ENCODE measurements at regions not wholly inside any gene's neighbourhood (a gene's known extent, or its start where the extent isn't known, plus 50 kb on each side); places are given as distances from the start of the nearest gene placed in this dataset.

DNA sequence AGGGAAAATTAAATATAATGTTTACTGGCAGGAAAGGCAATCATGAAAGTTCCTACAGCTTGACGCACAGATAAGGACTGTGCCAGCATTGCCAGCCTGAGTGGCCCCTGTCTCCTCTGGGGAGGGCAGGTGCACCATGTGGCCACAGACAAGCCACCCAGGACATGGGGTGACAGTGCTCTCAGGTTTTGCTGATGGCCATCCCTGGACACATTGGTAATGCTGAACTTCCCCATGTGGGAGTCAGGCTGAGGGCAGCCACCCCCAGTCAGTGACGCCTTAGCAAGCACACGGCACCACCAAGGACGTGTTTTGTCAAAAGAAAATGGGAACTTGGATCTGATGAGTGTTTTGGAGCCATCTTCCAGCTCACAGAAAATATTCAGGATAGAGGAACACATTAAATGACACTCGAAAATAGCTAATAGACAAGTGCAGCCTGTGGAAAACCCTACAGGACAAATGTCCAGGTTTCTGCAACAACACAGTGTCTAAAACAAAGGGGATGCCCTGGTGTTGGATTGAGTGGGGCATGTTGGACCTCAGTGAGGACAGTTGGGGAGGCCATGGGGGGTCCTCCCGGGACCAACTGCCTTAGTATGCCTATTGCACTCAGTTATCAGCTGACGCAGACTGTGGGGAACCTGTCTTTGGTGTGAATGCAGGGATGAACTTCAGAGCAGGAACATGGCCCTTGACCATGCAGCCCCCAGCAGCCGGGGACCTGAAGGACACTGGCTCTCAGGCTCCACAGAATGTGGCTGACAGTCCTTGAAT, 1450.5 kb downstream of the BRD1 start:
- no peak overlapping the region for H3K4me3 ChIP-seq (ENCODE audit: low read depth, low read length)
- no peak for DNase-seq (ENCODE audit: low read depth)
- TF ChIP-seq, protein P1, sequence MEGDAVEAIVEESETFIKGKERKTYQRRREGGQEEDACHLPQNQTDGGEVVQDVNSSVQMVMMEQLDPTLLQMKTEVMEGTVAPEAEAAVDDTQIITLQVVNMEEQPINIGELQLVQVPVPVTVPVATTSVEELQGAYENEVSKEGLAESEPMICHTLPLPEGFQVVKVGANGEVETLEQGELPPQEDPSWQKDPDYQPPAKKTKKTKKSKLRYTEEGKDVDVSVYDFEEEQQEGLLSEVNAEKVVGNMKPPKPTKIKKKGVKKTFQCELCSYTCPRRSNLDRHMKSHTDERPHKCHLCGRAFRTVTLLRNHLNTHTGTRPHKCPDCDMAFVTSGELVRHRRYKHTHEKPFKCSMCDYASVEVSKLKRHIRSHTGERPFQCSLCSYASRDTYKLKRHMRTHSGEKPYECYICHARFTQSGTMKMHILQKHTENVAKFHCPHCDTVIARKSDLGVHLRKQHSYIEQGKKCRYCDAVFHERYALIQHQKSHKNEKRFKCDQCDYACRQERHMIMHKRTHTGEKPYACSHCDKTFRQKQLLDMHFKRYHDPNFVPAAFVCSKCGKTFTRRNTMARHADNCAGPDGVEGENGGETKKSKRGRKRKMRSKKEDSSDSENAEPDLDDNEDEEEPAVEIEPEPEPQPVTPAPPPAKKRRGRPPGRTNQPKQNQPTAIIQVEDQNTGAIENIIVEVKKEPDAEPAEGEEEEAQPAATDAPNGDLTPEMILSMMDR (IDR thresholded peaks at IDR 0.05; ENCODE audit: low read depth, low read length, missing control alignments), result no peak

DNA sequence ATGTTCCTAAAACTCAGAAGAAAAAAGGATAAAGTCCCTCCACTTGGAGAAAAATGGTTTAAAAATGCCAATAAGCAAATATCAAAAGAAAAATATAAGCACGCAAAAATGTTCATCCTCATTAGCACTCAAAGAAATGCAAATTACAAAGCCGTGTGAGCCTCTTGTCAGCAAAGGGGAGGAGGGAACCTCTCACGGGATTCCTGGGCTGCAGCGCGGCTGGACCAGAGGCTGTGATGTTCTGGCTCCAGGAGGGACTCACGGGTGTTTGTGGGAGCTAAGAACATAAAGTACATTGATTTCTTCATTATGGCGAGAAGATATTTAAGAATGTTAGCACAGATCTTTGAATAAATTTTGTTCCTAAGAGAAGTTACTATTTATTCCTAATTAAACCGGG, 1451.2 kb downstream of the BRD1 start:
- TF ChIP-seq, protein P1 (IDR thresholded peaks at IDR 0.05; ENCODE audit: low read depth, low read length, missing control alignments), result no peak
- H3K4me3 ChIP-seq (ENCODE audit: low read depth, low read length), result no peak overlapping the region
- DNase-seq (ENCODE audit: low read depth), result no peak

DNA sequence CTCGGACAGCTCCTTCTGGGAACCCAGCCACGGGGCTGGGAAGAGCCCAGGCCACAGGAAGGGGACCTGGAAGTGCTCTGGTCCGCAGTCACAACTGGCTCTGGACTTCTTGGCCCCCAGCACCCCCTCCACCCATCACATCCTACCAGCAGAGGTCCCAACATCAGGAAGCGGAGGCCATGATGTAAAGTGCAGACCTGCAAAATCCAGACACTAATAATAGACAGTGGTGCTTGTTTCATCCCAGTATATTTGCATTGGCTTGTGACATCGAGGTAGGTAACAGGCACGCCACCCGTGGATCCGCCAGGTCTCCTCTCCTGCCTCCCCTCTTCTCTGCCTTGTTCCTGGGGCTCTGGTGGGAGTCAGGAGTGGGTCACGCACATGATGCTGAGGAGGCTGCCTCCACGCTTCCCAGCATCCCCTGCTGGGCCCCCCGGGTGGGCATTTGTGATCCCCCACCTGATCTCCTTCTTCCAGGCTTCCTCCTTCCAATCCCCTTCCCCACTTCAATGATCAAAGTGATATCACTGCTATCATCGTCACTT, 1454.0 kb downstream of the BRD1 start:
- TF ChIP-seq, protein P1 (IDR thresholded peaks at IDR 0.05; ENCODE audit: low read depth, low read length, missing control alignments), result no peak
- H3K4me3 ChIP-seq (ENCODE audit: low read depth, low read length), result no peak overlapping the region
- no peak for DNase-seq (ENCODE audit: low read depth)

DNA sequence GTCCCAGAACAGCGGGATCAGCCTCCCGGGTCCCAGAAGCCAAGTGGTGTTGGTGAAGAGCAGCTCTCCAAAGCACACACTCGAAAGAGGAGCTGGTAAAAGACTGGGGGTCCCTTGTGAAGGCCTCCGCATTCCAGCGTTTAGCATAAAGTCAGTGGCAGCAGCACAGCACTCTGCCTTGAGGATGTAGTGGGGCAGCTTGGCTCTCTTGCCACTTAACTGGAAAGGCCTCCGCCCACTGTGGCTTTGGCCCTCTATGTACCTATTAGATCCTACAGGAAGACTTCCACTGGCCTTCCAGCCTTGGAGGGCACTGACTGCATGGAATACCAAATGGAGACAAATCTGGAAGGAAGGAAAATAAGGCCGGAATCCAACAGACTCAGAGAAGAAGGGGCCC, 1455.3 kb downstream of the BRD1 start:
- TF ChIP-seq, protein P1 (IDR thresholded peaks at IDR 0.05; ENCODE audit: low read depth, low read length, missing control alignments), result no peak
- DNase-seq (ENCODE audit: low read depth), result no peak
- no peak overlapping the region for H3K4me3 ChIP-seq (ENCODE audit: low read depth, low read length)

DNA sequence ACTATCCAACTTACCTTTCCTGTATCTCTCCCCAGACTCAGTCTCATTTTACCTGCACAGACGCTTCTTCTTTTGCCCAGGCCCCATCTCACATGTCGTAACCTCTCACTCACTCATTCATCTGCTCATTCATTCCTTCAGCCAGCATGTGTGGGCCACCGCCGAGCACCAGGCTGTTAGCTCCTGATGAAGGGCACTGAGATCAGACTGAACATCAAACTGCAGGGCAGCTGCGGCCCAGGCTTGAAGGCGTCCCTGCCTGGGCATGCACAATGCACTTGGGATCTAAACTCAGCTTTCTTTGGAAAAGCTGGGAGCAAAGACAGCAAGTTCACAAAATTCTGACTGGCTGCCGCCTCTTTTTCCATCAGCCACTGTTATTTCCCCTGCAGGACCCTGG, 1456.3 kb downstream of the BRD1 start:
- H3K4me3 ChIP-seq (ENCODE audit: low read depth, low read length), result no peak overlapping the region
- DNase-seq (ENCODE audit: low read depth), result no peak
- TF ChIP-seq, protein P1 (IDR thresholded peaks at IDR 0.05; ENCODE audit: low read depth, low read length, missing control alignments), result no peak

DNA sequence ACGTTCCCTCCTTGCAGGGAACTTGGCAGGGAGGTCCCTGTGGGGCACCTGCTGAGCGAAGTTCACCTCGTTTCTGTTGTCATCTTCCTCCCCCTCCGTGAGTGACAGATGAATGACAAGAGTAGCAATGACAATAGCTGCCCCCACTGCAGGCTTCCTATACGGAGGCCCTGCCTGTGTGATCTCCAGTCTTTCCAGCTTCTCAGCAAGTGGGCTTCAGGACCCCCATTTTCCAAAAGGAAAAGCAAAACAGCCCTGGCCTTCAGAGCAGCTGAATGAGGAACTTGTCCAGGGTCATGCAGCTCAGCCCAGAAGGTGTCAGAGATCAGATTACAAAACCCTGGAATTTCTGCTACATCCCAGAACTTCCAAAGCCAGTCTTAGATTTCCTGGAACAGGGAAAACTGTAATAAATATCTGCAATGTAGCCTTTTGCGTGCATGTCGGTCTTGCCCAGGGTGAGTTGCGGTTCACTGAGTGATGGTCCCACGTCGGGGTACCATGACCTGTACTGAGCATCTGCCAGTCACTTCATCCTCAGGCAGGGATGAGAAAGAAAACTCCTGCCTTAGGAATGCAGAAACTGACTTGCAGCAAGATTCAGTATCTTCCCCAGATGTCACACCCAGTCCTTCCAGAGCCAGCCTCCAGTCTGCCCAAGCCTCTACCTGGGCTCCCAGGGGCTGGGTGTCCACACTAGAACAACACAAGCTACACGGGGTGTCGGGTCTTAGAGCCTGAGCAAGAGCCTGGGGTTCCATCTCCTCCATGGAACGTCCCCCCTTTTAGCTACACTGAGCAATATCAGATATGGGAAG, 1457.0 kb downstream of the BRD1 start:
- DNase-seq (ENCODE audit: low read depth), result no peak
- no peak overlapping the region for H3K4me3 ChIP-seq (ENCODE audit: low read depth, low read length)
- TF ChIP-seq, protein P1 (IDR thresholded peaks at IDR 0.05; ENCODE audit: low read depth, low read length, missing control alignments), result no peak
